Liver (tissue), 3 donors: ENCODE measurements at regions not wholly inside any gene's neighbourhood (a gene's known extent, or its start where the extent isn't known, plus 50 kb on each side); places are given as distances from the start of the nearest gene placed in this dataset.

Experiments
- CTCF ChIP-seq: fragments of 150-350 bp; IDR thresholded peaks from 2 replicates; pipeline ENCODE4 v1.5.1; 2017; ENCODE audit warnings: improper control_type of control experiment, low read depth, low read length; ENCODE audit not compliant: missing input control
- GABPA ChIP-seq, 2 donors: IDR thresholded peaks in 1 of 2; conservative IDR thresholded peaks in 1 of 2; 2 replicates each; pipeline ENCODE4 v1.6.1; 2016; ENCODE audit warnings: antibody characterized with exemption in 2 of 2, mild to moderate bottlenecking in 1 of 2, moderate library complexity in 1 of 2
- RAD21 ChIP-seq, 2 donors: IDR thresholded peaks; 2 replicates each; pipeline ENCODE4 v1.6.1; 2016; ENCODE audit warnings: antibody characterized with exemption in 2 of 2, mild to moderate bottlenecking in 2 of 2
- ZBTB33 ChIP-seq: IDR thresholded peaks from 2 replicates; pipeline ENCODE4 v1.6.1; 2016; ENCODE audit warnings: antibody characterized with exemption
- donor health status: healthy.
- donor health status: healthy.

- TF ChIP-seq CTCF (no peak), RAD21 (IDR thresholded peaks at IDR 0.05) (no peak), ZBTB33 (no peak), GABPA (IDR thresholded peaks at IDR 0.05 in 1 of 2, conservative IDR thresholded peaks at IDR 0.05 in 1 of 2) (no peak)
Observed at GRCh38 chr6:2507016-2507415, 243.7 kb downstream of the MYLK4 start.
